HepG2 (cell line): ENCODE measurements at regions not wholly inside any gene's neighbourhood (a gene's known extent, or its start where the extent isn't known, plus 50 kb on each side); places are given as distances from the start of the nearest gene placed in this dataset.

Source experiments
- ATF2 ChIP-seq: sonication (generic); formaldehyde crosslinking; IDR thresholded peaks from 2 replicates; pipeline ENCODE4 v1.4.0; 2020; ENCODE audit warnings: missing genetic modification reagents
- CHD4 ChIP-seq: fragments of 200-600 bp; sonication (generic); IDR thresholded peaks from 2 replicates; pipeline ENCODE4 v1.7.0; 2017; ENCODE audit warnings: mild to moderate bottlenecking, low read length, borderline replicate concordance
- CSRNP2 ChIP-seq: sonication (generic); formaldehyde crosslinking; conservative IDR thresholded peaks from 2 replicates; pipeline ENCODE4 v1.8.0; 2022; ENCODE audit warnings: low read depth, missing genetic modification reagents
- EZH2 ChIP-seq: conservative IDR thresholded peaks from 2 replicates; pipeline ENCODE4 v1.6.1; 2012; ENCODE audit warnings: mild to moderate bottlenecking, low read depth, low read length, moderate library complexity
- KLF15 ChIP-seq: sonication (generic); formaldehyde crosslinking; IDR thresholded peaks from 2 replicates; pipeline ENCODE4 v1.8.1; 2023; ENCODE audit warnings: borderline replicate concordance, mild to moderate bottlenecking, inconsistent platforms, missing genetic modification reagents, mixed read lengths
- MAX ChIP-seq: IDR thresholded peaks from 2 replicates; pipeline ENCODE4 v1.6.1; 2012; ENCODE audit warnings: inconsistent platforms
- MAZ ChIP-seq, 2 experiments: sonication (generic) in 1 of 2; formaldehyde crosslinking in 1 of 2; IDR thresholded peaks; 2 replicates each; pipeline versions ENCODE4 v1.5.0 to v1.6.1; 2012 to 2020; ENCODE audit warnings: low read depth in 2 of 2, mild to moderate bottlenecking in 2 of 2, borderline replicate concordance in 1 of 2, improper control_type of control experiment in 1 of 2, low read length in 1 of 2, missing genetic modification reagents in 1 of 2, moderate library complexity in 1 of 2
- MED1 ChIP-seq: sonication (generic); formaldehyde crosslinking; IDR thresholded peaks from 2 replicates; pipeline ENCODE4 v1.4.0; 2020; ENCODE audit warnings: missing genetic modification reagents
- PTBP1 ChIP-seq: fragments of 200-400 bp; formaldehyde crosslinking; IDR thresholded peaks from 2 replicates; pipeline ENCODE4 v1.6.1; 2018; ENCODE audit warnings: low read length, low read depth; ENCODE audit not compliant: poor library complexity, severe bottlenecking
- REST ChIP-seq, 2 experiments: IDR thresholded peaks; 2 replicates each; pipeline ENCODE4 v1.6.1; 2011 to 2012; ENCODE audit warnings: low read length in 2 of 2, borderline replicate concordance in 1 of 2, low read depth in 1 of 2, mild to moderate bottlenecking in 1 of 2, moderate library complexity in 1 of 2
- YY1 ChIP-seq: IDR thresholded peaks from 2 replicates; pipeline ENCODE4 v1.6.1; 2011; ENCODE audit warnings: low read length, low read depth, moderate library complexity, mild to moderate bottlenecking; ENCODE audit not compliant: insufficient read depth, insufficient replicate concordance
- ZFP41 ChIP-seq: sonication (generic); formaldehyde crosslinking; IDR thresholded peaks from 2 replicates; pipeline ENCODE4 v1.4.0; 2020; ENCODE audit warnings: mild to moderate bottlenecking, missing genetic modification reagents, borderline replicate concordance
- TF ChIP-seq, protein P1 (sequence below): sonication (generic); formaldehyde crosslinking; IDR thresholded peaks from 2 replicates; pipeline ENCODE4 v1.5.0; 2020; ENCODE audit warnings: mild to moderate bottlenecking, missing genetic modification reagents, moderate library complexity
- TF ChIP-seq, protein P2 (sequence below): sonication (generic); formaldehyde crosslinking; IDR thresholded peaks from 2 replicates; pipeline ENCODE4 v1.5.0; 2020; ENCODE audit warnings: missing genetic modification reagents

GRCh38 chr10:33487014-33487776 is 152.7 kb upstream of the NRP1 start:
- TF ChIP-seq MAX (no peak), CSRNP2 (CRISPR knock-in tag) (no peak), ZFP41 (CRISPR knock-in tag) (no peak), MED1 (CRISPR knock-in tag) (no peak), KLF15 (CRISPR knock-in tag) (no peak), YY1 (no peak), MAZ (IDR thresholded peaks at IDR 0.05; ENCODE audit: borderline replicate concordance, low read depth, low read length) (no peak), MAZ (CRISPR knock-in tag; IDR thresholded peaks at IDR 0.05; ENCODE audit: low read depth) (no peak), ATF2 (CRISPR knock-in tag) (no peak), PTBP1 (no peak), REST (IDR thresholded peaks at IDR 0.05; ENCODE audit: borderline replicate concordance in 1 of 2, low read depth in 1 of 2, low read length in 2 of 2) (no peak), CHD4 (no peak), EZH2 (no peak)
- TF ChIP-seq, protein P1, sequence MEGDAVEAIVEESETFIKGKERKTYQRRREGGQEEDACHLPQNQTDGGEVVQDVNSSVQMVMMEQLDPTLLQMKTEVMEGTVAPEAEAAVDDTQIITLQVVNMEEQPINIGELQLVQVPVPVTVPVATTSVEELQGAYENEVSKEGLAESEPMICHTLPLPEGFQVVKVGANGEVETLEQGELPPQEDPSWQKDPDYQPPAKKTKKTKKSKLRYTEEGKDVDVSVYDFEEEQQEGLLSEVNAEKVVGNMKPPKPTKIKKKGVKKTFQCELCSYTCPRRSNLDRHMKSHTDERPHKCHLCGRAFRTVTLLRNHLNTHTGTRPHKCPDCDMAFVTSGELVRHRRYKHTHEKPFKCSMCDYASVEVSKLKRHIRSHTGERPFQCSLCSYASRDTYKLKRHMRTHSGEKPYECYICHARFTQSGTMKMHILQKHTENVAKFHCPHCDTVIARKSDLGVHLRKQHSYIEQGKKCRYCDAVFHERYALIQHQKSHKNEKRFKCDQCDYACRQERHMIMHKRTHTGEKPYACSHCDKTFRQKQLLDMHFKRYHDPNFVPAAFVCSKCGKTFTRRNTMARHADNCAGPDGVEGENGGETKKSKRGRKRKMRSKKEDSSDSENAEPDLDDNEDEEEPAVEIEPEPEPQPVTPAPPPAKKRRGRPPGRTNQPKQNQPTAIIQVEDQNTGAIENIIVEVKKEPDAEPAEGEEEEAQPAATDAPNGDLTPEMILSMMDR: peak; percentile 25; the same call in 1 of the 2 replicates
- TF ChIP-seq, protein P2, sequence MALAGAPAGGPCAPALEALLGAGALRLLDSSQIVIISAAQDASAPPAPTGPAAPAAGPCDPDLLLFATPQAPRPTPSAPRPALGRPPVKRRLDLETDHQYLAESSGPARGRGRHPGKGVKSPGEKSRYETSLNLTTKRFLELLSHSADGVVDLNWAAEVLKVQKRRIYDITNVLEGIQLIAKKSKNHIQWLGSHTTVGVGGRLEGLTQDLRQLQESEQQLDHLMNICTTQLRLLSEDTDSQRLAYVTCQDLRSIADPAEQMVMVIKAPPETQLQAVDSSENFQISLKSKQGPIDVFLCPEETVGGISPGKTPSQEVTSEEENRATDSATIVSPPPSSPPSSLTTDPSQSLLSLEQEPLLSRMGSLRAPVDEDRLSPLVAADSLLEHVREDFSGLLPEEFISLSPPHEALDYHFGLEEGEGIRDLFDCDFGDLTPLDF (CRISPR knock-in tag): no peak
